HCT116 (cell line): ENCODE measurements at regions not wholly inside any gene's neighbourhood (a gene's known extent, or its start where the extent isn't known, plus 50 kb on each side); places are given as distances from the start of the nearest gene placed in this dataset.

ENCODE experiments used
- ATAC-seq: fragments of 200-7000 bp; cut with Tn5 transposase; 2 replicates; pipeline ENCODE4 v1.9.1; 2020; ENCODE audit warnings: mild to moderate bottlenecking, moderate library complexity
- BruUV-seq: library from RNA; stranded (reverse); fragments of 400-500 nt; replicated peaks from 2 replicates; lab custom pipeline; 2021; lab: Mats Ljungman, UMichigan
- CTCF ChIA-PET: fragments of 300-600 bp; sonication (Branson Sonifier 250); formaldehyde crosslinking; loops from one replicate; lab custom pipeline; 2021; ENCODE audit warnings: antibody characterized with exemption; lab: Charles Lee
- POLR2A ChIA-PET: fragments of 300-600, 350-600 bp; sonication (Branson Sonifier 250); formaldehyde crosslinking; loops from one replicate; lab custom pipeline; 2021; ENCODE audit warnings: antibody characterized with exemption; lab: Charles Lee
- RAD21 ChIA-PET, 2 experiments: fragments of 300-600 bp; sonication (Branson Sonifier 250); formaldehyde crosslinking; loops; one replicate each; lab custom pipeline; 2023; ENCODE audit warnings: low total read pairs in 2 of 2; ENCODE audit not compliant: uncharacterized antibody in 2 of 2, unreplicated experiment in 2 of 2, low non-redundant PET in 1 of 2; lab: Charles Lee
- DNase-seq: peaks from one replicate; pipeline ENCODE4 v3.0.0-alpha.2; 2010; ENCODE audit warnings: low read depth, low spot score
- H2AFZ ChIP-seq: fragments of 200-600 bp; shearing (Covaris generic), sonication (generic); 2 replicates; pipeline ENCODE4 v1.6.1; 2017; ENCODE audit warnings: low read depth, mixed run types, mixed read lengths, antibody characterized with exemption, low read length; ENCODE audit not compliant: poor library complexity, severe bottlenecking
- H3K27ac ChIP-seq: 2 replicates; pipeline ENCODE4 v1.5.1; 2012; ENCODE audit warnings: low read depth, low read length
- H3K27me3 ChIP-seq: fragments of 200-600 bp; sonication (generic); 2 replicates; pipeline ENCODE4 v1.6.1; 2016; ENCODE audit warnings: mixed run types, low read length, mixed read lengths; ENCODE audit not compliant: insufficient read depth
- H3K36me3 ChIP-seq, 2 experiments: fragments of 200-500 bp in 1 of 2; fragments of 200-600 bp in 1 of 2; sonication (Bioruptor generic) in 1 of 2; sonication (generic) in 1 of 2; 2 replicates each; pipeline versions ENCODE4 v1.5.1 to v1.6.1; 2014 to 2016; ENCODE audit warnings: low read length in 2 of 2, inconsistent platforms in 1 of 2, mixed read lengths in 1 of 2, mixed run types in 1 of 2; ENCODE audit not compliant: insufficient read depth in 2 of 2, control insufficient read depth in 1 of 2
- H3K4me1 ChIP-seq, 2 experiments: fragments of 200-600 bp in 1 of 2; sonication (generic) in 1 of 2; 2 replicates each; pipeline versions ENCODE4 v1.5.1 to v1.6.1; 2012 to 2017; ENCODE audit warnings: low read length in 2 of 2, inconsistent platforms in 1 of 2, mild to moderate bottlenecking in 1 of 2, mixed read lengths in 1 of 2, mixed run types in 1 of 2, moderate library complexity in 1 of 2; ENCODE audit not compliant: insufficient read depth in 2 of 2, control insufficient read depth in 1 of 2
- H3K4me2 ChIP-seq: fragments of 200-600 bp; sonication (generic); 2 replicates; pipeline ENCODE4 v1.6.1; 2017; ENCODE audit warnings: mixed run types, low read length, mixed read lengths
- H3K4me3 ChIP-seq, 2 experiments: fragments of 200-600 bp in 1 of 2; sonication (generic) in 1 of 2; replicated peaks in 1 of 2; 2 replicates each; pipeline ENCODE4 v1.5.1; 2011 to 2016; ENCODE audit warnings: low read length in 2 of 2, control low read depth in 1 of 2, low read depth in 1 of 2, mild to moderate bottlenecking in 1 of 2, mixed read lengths in 1 of 2, mixed run types in 1 of 2
- H3K79me2 ChIP-seq: fragments of 200-600 bp; sonication (generic); 2 replicates; pipeline ENCODE4 v1.6.1; 2017; ENCODE audit warnings: mild to moderate bottlenecking, mixed run types, low read length, moderate library complexity, mixed read lengths; ENCODE audit not compliant: insufficient read depth
- H3K9ac ChIP-seq: fragments of 200-600 bp; sonication (generic); 2 replicates; pipeline ENCODE4 v1.6.1; 2016; ENCODE audit warnings: low read length, mixed read lengths
- H3K9me2 ChIP-seq: fragments of 200-600 bp; sonication (generic), shearing (Covaris generic); 2 replicates; pipeline ENCODE4 v1.6.1; 2017; ENCODE audit warnings: mixed run types, mild to moderate bottlenecking, moderate library complexity; ENCODE audit not compliant: insufficient read depth
- H3K9me3 ChIP-seq, 2 experiments: fragments of 200-500 bp in 1 of 2; fragments of 200-600 bp in 1 of 2; sonication (Bioruptor generic) in 1 of 2; sonication (generic) in 1 of 2; 2 replicates each; pipeline ENCODE4 v1.6.1; 2014 to 2017; ENCODE audit warnings: low read length in 2 of 2, mixed read lengths in 2 of 2, inconsistent platforms in 1 of 2, low read depth in 1 of 2, mild to moderate bottlenecking in 1 of 2, mixed run types in 1 of 2, moderate library complexity in 1 of 2; ENCODE audit not compliant: control insufficient read depth in 1 of 2, insufficient read depth in 1 of 2
- H4K20me1 ChIP-seq: fragments of 200-600 bp; sonication (generic), shearing (Covaris generic); 2 replicates; pipeline ENCODE4 v1.6.1; 2017; ENCODE audit warnings: mixed run types, mild to moderate bottlenecking, moderate library complexity; ENCODE audit not compliant: insufficient read depth
- EZH2 ChIP-seq: fragments of 200-600 bp; sonication (generic); IDR thresholded peaks from 2 replicates; pipeline ENCODE4 v1.6.1; 2017; ENCODE audit warnings: antibody characterized with exemption, mixed run types
- EZH2phosphoT487 ChIP-seq: fragments of 200-600 bp; IDR thresholded peaks from 2 replicates; pipeline ENCODE4 v1.6.1; 2018; ENCODE audit warnings: antibody characterized with exemption, borderline replicate concordance
- SIN3A ChIP-seq: IDR thresholded peaks from 2 replicates; pipeline ENCODE4 v1.6.1; 2012; ENCODE audit warnings: low read depth
- intact Hi-C: fragments of 100-400 bp; cut with micrococcal nuclease; formaldehyde crosslinking; loops from 2 replicates; pipeline ENCODE4 v1.10.0; 2022
- TF ChIP-seq, protein P1 (sequence below), 3 experiments: fragments of 200-600 bp in 1 of 3; sonication (generic) in 1 of 3; IDR thresholded peaks in 2 of 3; conservative IDR thresholded peaks in 1 of 3; 2 replicates each; pipeline ENCODE4 v1.5.1; 2012 to 2017; ENCODE audit warnings: low read depth in 2 of 3, low read length in 2 of 3, antibody characterized with exemption in 1 of 3, borderline replicate concordance in 1 of 3, control low read depth in 1 of 3, mild to moderate bottlenecking in 1 of 3, mixed read lengths in 1 of 3, mixed run types in 1 of 3, moderate library complexity in 1 of 3; ENCODE audit not compliant: insufficient read depth in 1 of 3
- TF ChIP-seq, protein P2 (sequence below): IDR thresholded peaks from 2 replicates; pipeline ENCODE4 v1.6.1; 2012
- TF ChIP-seq, protein P3 (sequence below): IDR thresholded peaks from 2 replicates; pipeline ENCODE4 v1.6.1; 2012; ENCODE audit warnings: low read depth

DNA sequence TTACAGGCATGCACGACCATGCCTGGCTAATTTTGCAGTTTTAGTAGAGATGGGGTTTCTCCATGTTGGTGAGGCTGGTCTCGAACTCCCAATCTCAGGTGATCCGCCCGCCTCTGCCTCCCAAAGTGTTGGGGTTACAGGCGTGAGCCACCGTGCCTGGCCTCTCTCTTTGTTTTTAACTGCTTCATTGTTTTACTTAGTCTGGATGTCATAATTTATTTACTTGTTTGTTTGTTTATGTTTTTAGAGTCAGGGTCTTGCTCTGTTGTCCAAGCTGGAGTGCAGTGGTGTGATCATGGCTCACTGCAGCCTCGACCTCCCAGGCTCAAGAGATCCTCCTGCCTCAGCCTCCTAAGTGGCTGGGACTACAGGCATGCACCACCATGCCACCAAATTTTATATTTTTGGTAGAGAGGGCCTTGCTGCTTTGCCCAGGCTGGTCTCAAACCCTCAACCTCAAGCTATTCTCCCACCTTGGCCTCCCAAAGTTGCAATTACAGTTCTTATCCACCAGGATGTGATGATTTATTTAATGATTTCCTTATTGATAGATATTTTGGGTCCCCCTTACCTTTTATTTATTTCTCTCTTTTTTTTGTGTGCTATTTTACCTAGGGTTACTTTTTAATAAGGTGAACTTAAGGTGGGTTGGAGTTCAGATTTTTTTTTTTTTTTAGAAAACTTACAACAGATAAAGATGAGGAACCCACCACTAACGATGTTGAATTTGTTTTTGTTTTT is 52.6 kb upstream of the ADA2 start:
- ATAC-seq = no peak
- Histone ChIP-seq H3K27me3 (no peaks in the 10 kb centered on the region), H3K9me3 (no peaks in the 10 kb centered on the region), H3K27ac (no peak overlapping the region), H3K4me2 (no peak overlapping the region), H3K4me1 (peaks cover 0 to 4% of the 10 kb centered on the region in 2 experiments; a peak in 1 of 4 replicates), H3K9me2 (no peaks in the 10 kb centered on the region), H3K79me2 (no peaks in the 10 kb centered on the region), H3K9ac (no peak overlapping the region), H4K20me1 (no peaks in the 10 kb centered on the region), H3K4me3 (no peak overlapping the region), H3K36me3 (no peaks in the 10 kb centered on the region), H2AFZ (no peak overlapping the region)
- BruUV-seq = no TSS peak
- RAD21 ChIA-PET = no interaction called here
- POLR2A ChIA-PET = no interaction called here
- CTCF ChIA-PET = interaction anchor here (0.8 to 1.3 kb wide), 2 partner anchors 17 to 35 kb away, joined by 3 read pairs; no protein-coding TSS in a partner anchor
- intact Hi-C loops = no loop called here
- TF ChIP-seq SIN3A = no peak
- TF ChIP-seq, protein P1, sequence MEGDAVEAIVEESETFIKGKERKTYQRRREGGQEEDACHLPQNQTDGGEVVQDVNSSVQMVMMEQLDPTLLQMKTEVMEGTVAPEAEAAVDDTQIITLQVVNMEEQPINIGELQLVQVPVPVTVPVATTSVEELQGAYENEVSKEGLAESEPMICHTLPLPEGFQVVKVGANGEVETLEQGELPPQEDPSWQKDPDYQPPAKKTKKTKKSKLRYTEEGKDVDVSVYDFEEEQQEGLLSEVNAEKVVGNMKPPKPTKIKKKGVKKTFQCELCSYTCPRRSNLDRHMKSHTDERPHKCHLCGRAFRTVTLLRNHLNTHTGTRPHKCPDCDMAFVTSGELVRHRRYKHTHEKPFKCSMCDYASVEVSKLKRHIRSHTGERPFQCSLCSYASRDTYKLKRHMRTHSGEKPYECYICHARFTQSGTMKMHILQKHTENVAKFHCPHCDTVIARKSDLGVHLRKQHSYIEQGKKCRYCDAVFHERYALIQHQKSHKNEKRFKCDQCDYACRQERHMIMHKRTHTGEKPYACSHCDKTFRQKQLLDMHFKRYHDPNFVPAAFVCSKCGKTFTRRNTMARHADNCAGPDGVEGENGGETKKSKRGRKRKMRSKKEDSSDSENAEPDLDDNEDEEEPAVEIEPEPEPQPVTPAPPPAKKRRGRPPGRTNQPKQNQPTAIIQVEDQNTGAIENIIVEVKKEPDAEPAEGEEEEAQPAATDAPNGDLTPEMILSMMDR (IDR thresholded peaks at IDR 0.05 in 2 of 3, conservative IDR thresholded peaks at IDR 0.05 in 1 of 3; ENCODE audit: borderline replicate concordance in 1 of 3, insufficient read depth in 1 of 3, low read depth in 2 of 3, low read length in 2 of 3) = peak in 1 of 3 experiments; percentile 22; a peak in 1 of 6 replicates
- no peak for DNase-seq

DNA sequence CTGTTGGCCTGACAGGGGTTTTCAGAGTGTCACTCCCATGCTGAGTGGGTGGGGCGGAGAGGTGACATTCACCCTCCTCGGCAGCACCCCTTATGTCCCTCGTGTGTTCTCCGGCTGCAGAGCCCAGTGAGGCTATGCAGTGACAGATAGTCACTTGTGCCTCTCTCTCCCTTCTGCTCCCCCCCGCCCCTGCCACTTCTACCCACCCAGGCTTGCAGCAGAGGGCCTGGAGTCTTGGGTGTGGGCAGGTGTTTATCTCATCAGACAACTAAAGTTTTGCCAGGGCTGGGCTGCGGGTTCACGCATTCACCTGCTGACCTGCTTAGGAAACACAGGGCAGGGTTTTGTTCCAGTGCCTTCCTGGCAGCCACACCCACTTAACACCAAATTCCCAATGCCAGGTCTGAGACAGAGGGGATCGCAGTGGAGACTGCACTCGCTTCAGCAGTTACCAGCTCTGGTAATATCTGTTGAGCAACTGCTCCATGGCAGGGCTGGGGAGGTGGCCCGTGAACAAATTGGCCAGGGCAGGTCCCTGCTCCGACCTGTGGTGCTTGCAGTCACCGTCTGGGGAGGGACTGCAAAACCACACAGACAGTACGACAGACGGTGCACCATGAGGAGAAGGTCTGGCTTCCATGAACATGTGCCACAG is 50.5 kb upstream of the ADA2 start:
- no TSS peak for BruUV-seq
- Histone ChIP-seq H3K4me1 (peaks cover 0 to 2% of the 10 kb centered on the region in 2 experiments; a peak in 2 of 4 replicates), H4K20me1 (no peaks in the 10 kb centered on the region), H3K27me3 (no peaks in the 10 kb centered on the region), H3K9ac (no peak overlapping the region), H3K9me3 (no peaks in the 10 kb centered on the region), H3K4me3 (no peak overlapping the region), H3K27ac (no peak overlapping the region), H3K4me2 (no peak overlapping the region), H3K36me3 (no peaks in the 10 kb centered on the region), H2AFZ (no peak overlapping the region), H3K9me2 (no peaks in the 10 kb centered on the region), H3K79me2 (no peaks in the 10 kb centered on the region)
- RAD21 ChIA-PET = no interaction called here
- POLR2A ChIA-PET = no interaction called here
- DNase-seq (no peak), ATAC-seq (no peak)
- CTCF ChIA-PET = interaction anchor here (0.9 to 1.4 kb wide), 3 partner anchors 64 to 98 kb away, joined by 3 to 5 read pairs (median 3); no protein-coding TSS in a partner anchor
- intact Hi-C loops = no loop called here
- TF ChIP-seq, protein P2, sequence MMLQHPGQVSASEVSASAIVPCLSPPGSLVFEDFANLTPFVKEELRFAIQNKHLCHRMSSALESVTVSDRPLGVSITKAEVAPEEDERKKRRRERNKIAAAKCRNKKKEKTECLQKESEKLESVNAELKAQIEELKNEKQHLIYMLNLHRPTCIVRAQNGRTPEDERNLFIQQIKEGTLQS = no peak
- TF ChIP-seq, protein P3, sequence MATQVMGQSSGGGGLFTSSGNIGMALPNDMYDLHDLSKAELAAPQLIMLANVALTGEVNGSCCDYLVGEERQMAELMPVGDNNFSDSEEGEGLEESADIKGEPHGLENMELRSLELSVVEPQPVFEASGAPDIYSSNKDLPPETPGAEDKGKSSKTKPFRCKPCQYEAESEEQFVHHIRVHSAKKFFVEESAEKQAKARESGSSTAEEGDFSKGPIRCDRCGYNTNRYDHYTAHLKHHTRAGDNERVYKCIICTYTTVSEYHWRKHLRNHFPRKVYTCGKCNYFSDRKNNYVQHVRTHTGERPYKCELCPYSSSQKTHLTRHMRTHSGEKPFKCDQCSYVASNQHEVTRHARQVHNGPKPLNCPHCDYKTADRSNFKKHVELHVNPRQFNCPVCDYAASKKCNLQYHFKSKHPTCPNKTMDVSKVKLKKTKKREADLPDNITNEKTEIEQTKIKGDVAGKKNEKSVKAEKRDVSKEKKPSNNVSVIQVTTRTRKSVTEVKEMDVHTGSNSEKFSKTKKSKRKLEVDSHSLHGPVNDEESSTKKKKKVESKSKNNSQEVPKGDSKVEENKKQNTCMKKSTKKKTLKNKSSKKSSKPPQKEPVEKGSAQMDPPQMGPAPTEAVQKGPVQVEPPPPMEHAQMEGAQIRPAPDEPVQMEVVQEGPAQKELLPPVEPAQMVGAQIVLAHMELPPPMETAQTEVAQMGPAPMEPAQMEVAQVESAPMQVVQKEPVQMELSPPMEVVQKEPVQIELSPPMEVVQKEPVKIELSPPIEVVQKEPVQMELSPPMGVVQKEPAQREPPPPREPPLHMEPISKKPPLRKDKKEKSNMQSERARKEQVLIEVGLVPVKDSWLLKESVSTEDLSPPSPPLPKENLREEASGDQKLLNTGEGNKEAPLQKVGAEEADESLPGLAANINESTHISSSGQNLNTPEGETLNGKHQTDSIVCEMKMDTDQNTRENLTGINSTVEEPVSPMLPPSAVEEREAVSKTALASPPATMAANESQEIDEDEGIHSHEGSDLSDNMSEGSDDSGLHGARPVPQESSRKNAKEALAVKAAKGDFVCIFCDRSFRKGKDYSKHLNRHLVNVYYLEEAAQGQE = no peak
- TF ChIP-seq EZH2phosphoT487 (no peak), EZH2 (no peak)
- TF ChIP-seq, protein P1 (IDR thresholded peaks at IDR 0.05 in 2 of 3, conservative IDR thresholded peaks at IDR 0.05 in 1 of 3; ENCODE audit: borderline replicate concordance in 1 of 3, insufficient read depth in 1 of 3, low read depth in 2 of 3, low read length in 2 of 3) = no peak
